K562 (cell line): ENCODE measurements at regions not wholly inside any gene's neighbourhood (a gene's known extent, or its start where the extent isn't known, plus 50 kb on each side); places are given as distances from the start of the nearest gene placed in this dataset.

Experiments
- CTCF ChIP-seq, 3 experiments: IDR thresholded peaks in 2 of 3; conservative IDR thresholded peaks in 1 of 3; 2 replicates each; pipeline ENCODE4 v1.5.1; 2011 to 2012; ENCODE audit warnings: low read length in 3 of 3, mild to moderate bottlenecking in 3 of 3, control low read depth in 2 of 3, improper control_type of control experiment in 1 of 3, inconsistent platforms in 1 of 3, low read depth in 1 of 3, mixed read lengths in 1 of 3, moderate library complexity in 1 of 3; ENCODE audit not compliant: insufficient read depth in 2 of 3
- TGIF2 ChIP-seq: sonication (generic); formaldehyde crosslinking; IDR thresholded peaks from 2 replicates; pipeline ENCODE4 v1.8.1; 2022; ENCODE audit warnings: mild to moderate bottlenecking, missing genetic modification reagents, moderate library complexity

DNA sequence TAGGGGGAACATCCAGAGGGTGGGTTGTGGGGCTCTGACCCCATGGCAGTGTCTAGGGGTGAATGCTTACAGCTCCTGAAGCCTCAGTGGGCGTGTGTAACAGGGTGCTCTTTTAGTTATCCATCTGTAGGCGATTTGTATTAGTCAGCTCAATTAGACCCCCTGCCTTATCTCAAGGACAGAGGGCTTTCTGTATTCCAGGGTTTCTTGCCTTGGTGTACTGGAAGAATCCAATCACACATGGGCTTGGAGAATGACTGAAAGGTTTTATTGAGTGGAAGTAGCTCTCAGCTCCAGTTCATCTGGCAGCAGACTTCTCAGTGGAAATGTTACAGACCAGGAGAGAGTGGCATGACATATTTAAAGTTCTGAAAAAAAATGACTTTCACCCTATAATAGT, 334.0 kb upstream of the GCFC2 start:
- TF ChIP-seq CTCF (IDR thresholded peaks at IDR 0.05 in 2 of 3, conservative IDR thresholded peaks at IDR 0.05 in 1 of 3; ENCODE audit: insufficient read depth in 2 of 3, low read depth in 1 of 3, low read length in 3 of 3) (no peak), TGIF2 (CRISPR knock-in tag) (no peak)
